ENCODE measurements at regions not wholly inside any gene's neighbourhood (a gene's known extent, or its start where the extent isn't known, plus 50 kb on each side); places are given as distances from the start of the nearest gene placed in this dataset.

DNA sequence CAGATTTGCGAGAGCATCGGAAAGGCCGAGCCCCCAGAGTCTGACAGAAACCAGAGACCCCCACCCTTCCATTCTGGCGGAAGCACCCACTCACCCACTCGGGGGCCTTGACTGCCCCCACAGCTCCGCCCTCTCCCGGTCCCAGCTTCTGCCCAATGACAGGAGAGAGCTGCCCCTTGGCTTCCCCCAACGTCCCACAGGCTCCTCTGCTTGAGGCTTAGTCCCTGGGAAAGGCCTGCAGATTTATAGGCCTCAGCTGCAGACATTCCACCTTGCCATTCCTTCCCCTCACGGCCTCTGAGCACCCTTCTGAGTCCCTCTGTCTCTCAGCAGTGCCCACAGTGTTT lies 125.0 kb upstream of the NCAM1 start:
- no peaks in the 10 kb centered on the region for H3K9me3 ChIP-seq (replicated peaks in 1 of 2; ENCODE audit: control insufficient read depth in 2 of 2, insufficient read depth in 1 of 2, low read depth in 1 of 2, low read length in 2 of 2)
- no peak overlapping the region for H4K91ac ChIP-seq (ENCODE audit: low read depth, low read length, poor library complexity)
- H3K79me1 ChIP-seq (ENCODE audit: low read depth, low read length), result no peaks in the 10 kb centered on the region
- H2AK5ac ChIP-seq (ENCODE audit: low read depth, low read length), result peak overlapping the region; percentile 54
- no peaks in the 10 kb centered on the region for H3K27me3 ChIP-seq (ENCODE audit: control insufficient read depth in 3 of 3, insufficient read depth in 3 of 3, low read depth in 1 of 3, low read length in 3 of 3)
- H3K27ac ChIP-seq (replicated peaks; ENCODE audit: low read length), result no peak overlapping the region
- peaks cover 0 to 4% of the 10 kb centered on the region in 2 donors for H3K4me1 ChIP-seq (ENCODE audit: control insufficient read depth in 2 of 2, insufficient read depth in 1 of 2, low read depth in 1 of 2, low read length in 2 of 2)
- no peak overlapping the region for H3K4me2 ChIP-seq (ENCODE audit: insufficient read depth, low read length, poor library complexity, severe bottlenecking)
- WGBS, 2 donors (ENCODE audit: extremely low coverage in 2 of 2, insufficient read length in 2 of 2, insufficient replicate concordance in 1 of 2), result no CpG with 5 or more reads among the region's 9 CpGs
- no peak for DNase-seq (ENCODE audit: low spot score)
- H3K14ac ChIP-seq (ENCODE audit: low read length), result no peak overlapping the region
- no peak overlapping the region for H2BK5ac ChIP-seq (ENCODE audit: low read length)
- no peak overlapping the region for H2BK12ac ChIP-seq (ENCODE audit: low read length)
- H3K9ac ChIP-seq (ENCODE audit: low read depth, low read length, poor library complexity), result no peak overlapping the region
- H3K4ac ChIP-seq (ENCODE audit: low read length), result no peak overlapping the region
- H4K8ac ChIP-seq (ENCODE audit: low read depth, low read length), result no peak overlapping the region
- peak overlapping the region; percentile 44 for H2BK15ac ChIP-seq (ENCODE audit: low read length)
- H3K23ac ChIP-seq (ENCODE audit: low read depth, low read length, poor library complexity), result no peak overlapping the region
- H2AFZ ChIP-seq (ENCODE audit: low read length), result no peak overlapping the region
- no peak overlapping the region for H2BK120ac ChIP-seq (ENCODE audit: low read depth, low read length)
- no peak overlapping the region for H3K4me3 ChIP-seq (ENCODE audit: low read length in 2 of 2)
- peak overlapping the region; percentile 50 for H3K18ac ChIP-seq (ENCODE audit: low read length)
- H3K36me3 ChIP-seq (replicated peaks in 1 of 2; ENCODE audit: control insufficient read depth in 2 of 2, insufficient read depth in 2 of 2, low read length in 2 of 2), result no peaks in the 10 kb centered on the region

GRCh38 chr11:112837162-112837826 lies 123.9 kb upstream of the NCAM1 start:
- Histone ChIP-seq H3K4me3 (ENCODE audit: low read length in 2 of 2) (no peak overlapping the region), H4K91ac (ENCODE audit: low read depth, low read length, poor library complexity) (no peak overlapping the region), H2AK5ac (ENCODE audit: low read depth, low read length) (peak overlapping the region; percentile 53), H3K79me1 (ENCODE audit: low read depth, low read length) (no peaks in the 10 kb centered on the region), H3K4ac (ENCODE audit: low read length) (no peak overlapping the region), H3K27me3 (ENCODE audit: control insufficient read depth in 3 of 3, insufficient read depth in 3 of 3, low read depth in 1 of 3, low read length in 3 of 3) (no peaks in the 10 kb centered on the region), H3K9ac (ENCODE audit: low read depth, low read length, poor library complexity) (no peak overlapping the region), H2AFZ (ENCODE audit: low read length) (no peak overlapping the region), H3K14ac (ENCODE audit: low read length) (no peak overlapping the region), H3K18ac (ENCODE audit: low read length) (no peak overlapping the region), H2BK120ac (ENCODE audit: low read depth, low read length) (no peak overlapping the region), H2BK12ac (ENCODE audit: low read length) (no peak overlapping the region), H3K36me3 (replicated peaks in 1 of 2; ENCODE audit: control insufficient read depth in 2 of 2, insufficient read depth in 2 of 2, low read length in 2 of 2) (no peaks in the 10 kb centered on the region), H2BK15ac (ENCODE audit: low read length) (no peak overlapping the region), H4K8ac (ENCODE audit: low read depth, low read length) (no peak overlapping the region), H3K4me2 (ENCODE audit: insufficient read depth, low read length, poor library complexity, severe bottlenecking) (no peak overlapping the region), H3K27ac (replicated peaks; ENCODE audit: low read length) (no peak overlapping the region), H3K9me3 (replicated peaks in 1 of 2; ENCODE audit: control insufficient read depth in 2 of 2, insufficient read depth in 1 of 2, low read depth in 1 of 2, low read length in 2 of 2) (no peaks in the 10 kb centered on the region), H2BK5ac (ENCODE audit: low read length) (peak overlapping the region; percentile 43), H3K4me1 (ENCODE audit: control insufficient read depth in 2 of 2, insufficient read depth in 1 of 2, low read depth in 1 of 2, low read length in 2 of 2) (peaks cover 0 to 2% of the 10 kb centered on the region in 2 donors), H3K23ac (ENCODE audit: low read depth, low read length, poor library complexity) (no peak overlapping the region)
- no CpG with 5 or more reads among the region's 8 CpGs for WGBS, 2 donors (ENCODE audit: extremely low coverage in 2 of 2, insufficient read length in 2 of 2, insufficient replicate concordance in 1 of 2)
- DNase-seq (ENCODE audit: low spot score), result no peak

- Histone ChIP-seq H4K91ac (ENCODE audit: low read depth, low read length, poor library complexity) (no peak overlapping the region), H3K79me1 (ENCODE audit: low read depth, low read length) (no peaks in the 10 kb centered on the region)
- no CpG with 5 or more reads among the region's 3 CpGs for WGBS, 2 donors (ENCODE audit: extremely low coverage in 2 of 2, insufficient read length in 2 of 2, insufficient replicate concordance in 1 of 2)
Measured at GRCh38 chr11:112839051-112839450, 122.2 kb upstream of the NCAM1 start.

GRCh38 chr11:112841729-112842128 lies 119.5 kb upstream of the NCAM1 start:
- H2AFZ ChIP-seq (ENCODE audit: low read length), result no peak overlapping the region
- H3K9me3 ChIP-seq (replicated peaks in 1 of 2; ENCODE audit: control insufficient read depth in 2 of 2, insufficient read depth in 1 of 2, low read depth in 1 of 2, low read length in 2 of 2), result no peaks in the 10 kb centered on the region
- H3K27me3 ChIP-seq (ENCODE audit: control insufficient read depth in 3 of 3, insufficient read depth in 3 of 3, low read depth in 1 of 3, low read length in 3 of 3), result no peaks in the 10 kb centered on the region
- H3K4me3 ChIP-seq (ENCODE audit: low read length in 2 of 2), result no peak overlapping the region
- H2AK5ac ChIP-seq (ENCODE audit: low read depth, low read length), result no peak overlapping the region
- no peak overlapping the region for H2BK15ac ChIP-seq (ENCODE audit: low read length)
- H3K18ac ChIP-seq (ENCODE audit: low read length), result no peak overlapping the region
- peaks cover 0 to 8% of the 10 kb centered on the region in 2 donors for H3K4me1 ChIP-seq (ENCODE audit: control insufficient read depth in 2 of 2, insufficient read depth in 1 of 2, low read depth in 1 of 2, low read length in 2 of 2)
- H3K23ac ChIP-seq (ENCODE audit: low read depth, low read length, poor library complexity), result no peak overlapping the region
- H2BK120ac ChIP-seq (ENCODE audit: low read depth, low read length), result peak overlapping the region; percentile 10
- no peak overlapping the region for H3K14ac ChIP-seq (ENCODE audit: low read length)
- no peak for DNase-seq (ENCODE audit: low spot score)
- no CpG with 5 or more reads among the region's 3 CpGs for WGBS, 2 donors (ENCODE audit: extremely low coverage in 2 of 2, insufficient read length in 2 of 2, insufficient replicate concordance in 1 of 2)
- no peaks in the 10 kb centered on the region for H3K79me1 ChIP-seq (ENCODE audit: low read depth, low read length)
- no peak overlapping the region for H2BK5ac ChIP-seq (ENCODE audit: low read length)
- no peak overlapping the region for H4K8ac ChIP-seq (ENCODE audit: low read depth, low read length)
- no peak overlapping the region for H3K9ac ChIP-seq (ENCODE audit: low read depth, low read length, poor library complexity)
- no peak overlapping the region for H2BK12ac ChIP-seq (ENCODE audit: low read length)
- H3K4ac ChIP-seq (ENCODE audit: low read length), result no peak overlapping the region
- H3K27ac ChIP-seq (replicated peaks; ENCODE audit: low read length), result no peak overlapping the region
- no peak overlapping the region for H4K91ac ChIP-seq (ENCODE audit: low read depth, low read length, poor library complexity)
- no peaks in the 10 kb centered on the region for H3K36me3 ChIP-seq (replicated peaks in 1 of 2; ENCODE audit: control insufficient read depth in 2 of 2, insufficient read depth in 2 of 2, low read length in 2 of 2)
- no peak overlapping the region for H3K4me2 ChIP-seq (ENCODE audit: insufficient read depth, low read length, poor library complexity, severe bottlenecking)

More at GRCh38 chr11:112839051-112839450, 122.2 kb upstream of the NCAM1 start:
- Histone ChIP-seq H3K27ac (replicated peaks; ENCODE audit: low read length) (no peak overlapping the region), H2AFZ (ENCODE audit: low read length) (no peak overlapping the region), H3K9me3 (replicated peaks in 1 of 2; ENCODE audit: control insufficient read depth in 2 of 2, insufficient read depth in 1 of 2, low read depth in 1 of 2, low read length in 2 of 2) (no peaks in the 10 kb centered on the region), H3K36me3 (replicated peaks in 1 of 2; ENCODE audit: control insufficient read depth in 2 of 2, insufficient read depth in 2 of 2, low read length in 2 of 2) (no peaks in the 10 kb centered on the region), H3K14ac (ENCODE audit: low read length) (no peak overlapping the region), H2BK120ac (ENCODE audit: low read depth, low read length) (no peak overlapping the region), H3K4ac (ENCODE audit: low read length) (no peak overlapping the region), H3K4me1 (ENCODE audit: control insufficient read depth in 2 of 2, insufficient read depth in 1 of 2, low read depth in 1 of 2, low read length in 2 of 2) (peaks cover 0 to 3% of the 10 kb centered on the region in 2 donors), H3K4me3 (ENCODE audit: low read length in 2 of 2) (no peak overlapping the region), H2AK5ac (ENCODE audit: low read depth, low read length) (peak overlapping the region; percentile 40), H4K8ac (ENCODE audit: low read depth, low read length) (no peak overlapping the region), H2BK15ac (ENCODE audit: low read length) (no peak overlapping the region), H3K18ac (ENCODE audit: low read length) (no peak overlapping the region), H2BK5ac (ENCODE audit: low read length) (no peak overlapping the region), H3K27me3 (ENCODE audit: control insufficient read depth in 3 of 3, insufficient read depth in 3 of 3, low read depth in 1 of 3, low read length in 3 of 3) (no peaks in the 10 kb centered on the region), H2BK12ac (ENCODE audit: low read length) (no peak overlapping the region), H3K23ac (ENCODE audit: low read depth, low read length, poor library complexity) (no peak overlapping the region), H3K4me2 (ENCODE audit: insufficient read depth, low read length, poor library complexity, severe bottlenecking) (no peak overlapping the region), H3K9ac (ENCODE audit: low read depth, low read length, poor library complexity) (no peak overlapping the region)
- DNase-seq (ENCODE audit: low spot score), result no peak

Data from neuronal stem cell (in vitro differentiated cells).